ENCODE measurements at regions not wholly inside any gene's neighbourhood (a gene's known extent, or its start where the extent isn't known, plus 50 kb on each side); places are given as distances from the start of the nearest gene placed in this dataset.

DNA sequence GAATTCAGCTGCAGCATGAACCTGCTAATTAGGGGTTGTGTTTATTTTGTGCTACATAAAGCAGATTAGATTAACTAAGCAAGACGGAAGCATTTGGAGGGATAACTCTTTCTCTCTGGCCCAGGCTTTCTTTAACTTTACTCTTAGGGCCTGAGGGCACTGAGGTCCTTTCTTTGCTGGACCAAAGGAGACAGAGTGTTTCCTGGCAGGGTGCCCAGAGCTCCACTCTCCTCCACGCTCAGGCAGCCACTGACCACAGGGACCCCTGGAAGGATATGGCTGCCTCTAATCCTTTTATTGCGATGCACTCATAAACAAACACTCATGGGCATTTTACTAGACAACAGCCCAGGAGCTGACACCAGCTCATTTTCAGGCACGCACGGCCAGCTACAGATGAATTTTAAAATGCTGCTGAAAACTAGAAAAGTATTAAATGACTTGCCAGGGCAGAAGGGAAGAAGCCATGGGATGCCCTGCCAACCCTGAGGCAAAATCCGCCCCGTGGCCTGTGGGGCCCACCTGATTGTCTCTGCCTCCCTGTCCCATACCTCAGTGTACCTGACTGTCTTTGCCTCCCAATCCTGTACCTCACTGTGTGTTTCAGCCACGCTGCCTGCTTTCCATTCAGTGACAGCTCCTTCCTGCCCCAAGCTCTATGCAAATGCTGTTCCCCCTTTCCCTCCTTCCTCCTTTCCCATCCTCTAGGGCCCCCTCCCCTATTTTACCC is 192.6 kb upstream of the NAV2 start:
- Histone ChIP-seq H3K4me1 (no peaks in the 10 kb centered on the region), H3K36me3 (no peaks in the 10 kb centered on the region), H3K9me3 (no peaks in the 10 kb centered on the region), H3K27me3 (no peaks in the 10 kb centered on the region), H3K27ac (no peak overlapping the region), H3K4me3 (no peak overlapping the region)
- intact Hi-C loops (cut with DNase I), result no loop called here
- peak in 2 of 4 donors; percentile 24 to 55 for DNase-seq
- TF ChIP-seq, protein P1, sequence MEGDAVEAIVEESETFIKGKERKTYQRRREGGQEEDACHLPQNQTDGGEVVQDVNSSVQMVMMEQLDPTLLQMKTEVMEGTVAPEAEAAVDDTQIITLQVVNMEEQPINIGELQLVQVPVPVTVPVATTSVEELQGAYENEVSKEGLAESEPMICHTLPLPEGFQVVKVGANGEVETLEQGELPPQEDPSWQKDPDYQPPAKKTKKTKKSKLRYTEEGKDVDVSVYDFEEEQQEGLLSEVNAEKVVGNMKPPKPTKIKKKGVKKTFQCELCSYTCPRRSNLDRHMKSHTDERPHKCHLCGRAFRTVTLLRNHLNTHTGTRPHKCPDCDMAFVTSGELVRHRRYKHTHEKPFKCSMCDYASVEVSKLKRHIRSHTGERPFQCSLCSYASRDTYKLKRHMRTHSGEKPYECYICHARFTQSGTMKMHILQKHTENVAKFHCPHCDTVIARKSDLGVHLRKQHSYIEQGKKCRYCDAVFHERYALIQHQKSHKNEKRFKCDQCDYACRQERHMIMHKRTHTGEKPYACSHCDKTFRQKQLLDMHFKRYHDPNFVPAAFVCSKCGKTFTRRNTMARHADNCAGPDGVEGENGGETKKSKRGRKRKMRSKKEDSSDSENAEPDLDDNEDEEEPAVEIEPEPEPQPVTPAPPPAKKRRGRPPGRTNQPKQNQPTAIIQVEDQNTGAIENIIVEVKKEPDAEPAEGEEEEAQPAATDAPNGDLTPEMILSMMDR (IDR thresholded peaks at IDR 0.05), result no peak
- no peak for ATAC-seq

DNA sequence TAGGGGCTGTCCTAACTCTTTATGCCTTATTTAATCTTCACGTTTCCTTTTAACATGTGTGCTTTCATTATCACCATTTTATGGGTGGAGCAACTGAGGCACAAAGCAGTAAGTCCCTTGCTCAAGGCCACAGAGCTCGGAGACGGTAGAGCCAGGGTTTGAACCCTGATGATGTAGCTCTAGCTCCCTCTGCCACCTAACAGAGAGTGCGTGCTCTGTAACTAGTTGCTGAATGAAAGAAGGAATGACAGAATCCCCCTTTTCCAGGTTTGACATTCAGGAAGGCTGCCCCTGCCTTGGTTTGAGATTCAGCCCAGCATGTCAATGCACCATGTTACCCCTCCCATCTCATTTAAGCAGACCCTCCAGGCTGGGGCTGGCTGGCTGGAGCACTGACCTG is 193.3 kb upstream of the NAV2 start:
- no peaks in the 10 kb centered on the region for H3K27me3 ChIP-seq
- no peak overlapping the region for H3K4me3 ChIP-seq
- no peaks in the 10 kb centered on the region for H3K9me3 ChIP-seq
- TF ChIP-seq, protein P1 (IDR thresholded peaks at IDR 0.05), result no peak
- H3K27ac ChIP-seq, result no peak overlapping the region
- no peaks in the 10 kb centered on the region for H3K4me1 ChIP-seq
- no peaks in the 10 kb centered on the region for H3K36me3 ChIP-seq
- ATAC-seq (no peak), DNase-seq (no peak)
- intact Hi-C loops (cut with DNase I), result no loop called here

DNA sequence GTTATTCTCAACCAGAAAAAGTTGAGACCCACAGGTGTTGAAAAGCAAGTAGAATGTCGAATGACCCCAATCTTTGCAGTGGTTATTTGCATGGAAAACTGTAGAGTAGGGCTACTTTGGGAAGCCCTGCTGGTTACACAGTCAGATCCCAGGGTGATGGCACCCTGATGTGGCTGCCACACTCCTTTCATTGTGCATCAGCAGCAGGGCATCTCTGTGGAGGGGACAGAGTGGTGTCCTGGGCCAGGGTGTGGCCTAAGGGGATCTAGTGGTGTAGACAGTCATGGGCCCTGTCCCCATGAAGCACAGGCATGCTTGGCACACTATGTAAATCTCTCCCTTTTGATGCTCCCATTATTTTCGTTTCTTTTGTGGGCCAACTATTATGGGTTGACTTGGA is 199.4 kb upstream of the NAV2 start:
- H3K4me1 ChIP-seq, result no peaks in the 10 kb centered on the region
- TF ChIP-seq, protein P1 (IDR thresholded peaks at IDR 0.05), result no peak
- DNase-seq, result no peak
- no peak overlapping the region for H3K27ac ChIP-seq
- no peaks in the 10 kb centered on the region for H3K27me3 ChIP-seq
- no peak for ATAC-seq
- no peak overlapping the region for H3K4me3 ChIP-seq
- no peaks in the 10 kb centered on the region for H3K36me3 ChIP-seq
- no peaks in the 10 kb centered on the region for H3K9me3 ChIP-seq
- intact Hi-C loops (cut with DNase I), result no loop called here

DNA sequence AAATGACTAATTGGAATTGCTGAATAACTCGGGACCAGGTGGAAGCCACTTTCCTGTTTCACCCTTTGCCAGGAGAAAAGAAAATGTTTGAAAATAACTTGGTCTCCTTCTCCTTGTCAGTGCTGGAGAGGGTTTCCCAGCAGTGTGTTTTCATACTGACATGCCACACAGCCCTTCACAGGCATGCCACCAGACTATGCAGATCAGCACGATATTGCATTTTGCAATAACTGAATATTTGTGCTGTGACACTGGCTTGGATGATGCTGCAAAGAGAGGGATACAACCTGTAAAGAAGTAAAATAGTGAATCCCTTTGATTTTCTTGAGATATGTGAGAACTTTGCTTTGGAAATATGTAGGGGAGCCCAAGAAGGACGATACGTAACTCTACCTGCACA is 200.0 kb upstream of the NAV2 start:
- no peak for ATAC-seq

DNA sequence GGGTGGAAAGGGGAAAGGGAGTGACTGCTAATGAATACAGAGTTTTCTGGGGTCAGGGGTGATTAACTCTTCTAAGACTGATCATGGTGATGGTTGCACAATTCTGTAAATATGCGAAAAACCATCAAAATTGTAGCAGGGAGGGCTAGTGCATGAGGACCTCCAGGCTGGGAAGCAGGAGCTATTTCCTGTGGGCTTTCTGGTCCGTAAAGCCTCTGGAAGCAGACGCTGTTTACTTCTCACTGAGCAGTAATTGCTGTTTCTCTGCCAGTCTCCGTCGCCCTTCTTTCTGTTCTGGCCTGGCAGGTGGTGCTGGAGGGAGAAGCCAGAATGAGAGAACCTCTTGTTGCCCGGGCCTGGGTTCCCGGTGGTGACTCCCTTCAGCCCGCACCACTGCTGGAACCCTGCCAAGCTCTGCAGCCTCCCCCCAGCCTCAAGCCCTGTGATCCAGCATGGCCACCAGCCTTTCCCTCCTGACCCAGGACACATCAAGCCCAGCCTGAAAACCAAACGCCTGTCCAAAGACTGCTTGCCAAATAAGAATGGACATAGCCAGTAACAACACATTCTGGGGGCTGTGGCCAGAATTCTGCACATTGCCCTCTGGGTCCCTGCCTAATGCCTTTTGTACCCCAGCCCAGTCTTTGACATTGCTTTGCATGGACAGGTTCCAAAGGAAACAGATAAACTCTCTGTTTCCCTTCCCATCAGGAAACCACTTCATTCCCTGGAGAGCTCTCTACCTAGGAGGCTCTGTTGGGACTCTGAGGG is 201.0 kb upstream of the NAV2 start:
- intact Hi-C loops (cut with DNase I), result no loop called here
- H3K27me3 ChIP-seq, result no peaks in the 10 kb centered on the region
- H3K36me3 ChIP-seq, result no peaks in the 10 kb centered on the region
- DNase-seq, result peak in 2 of 4 donors; percentile 42 to 58
- no peaks in the 10 kb centered on the region for H3K4me1 ChIP-seq
- peak; percentile 53 for ATAC-seq
- H3K9me3 ChIP-seq, result no peaks in the 10 kb centered on the region
- TF ChIP-seq, protein P1 (IDR thresholded peaks at IDR 0.05), result no peak
- no peak overlapping the region for H3K4me3 ChIP-seq
- H3K27ac ChIP-seq, result no peak overlapping the region

More for the DNA sequence above, 200.0 kb upstream of the NAV2 start:
- Histone ChIP-seq H3K4me3 (no peak overlapping the region), H3K27me3 (no peaks in the 10 kb centered on the region), H3K36me3 (no peaks in the 10 kb centered on the region), H3K9me3 (no peaks in the 10 kb centered on the region), H3K4me1 (no peaks in the 10 kb centered on the region), H3K27ac (no peak overlapping the region)
- TF ChIP-seq, protein P1 (IDR thresholded peaks at IDR 0.05), result no peak
- DNase-seq, result no peak
- intact Hi-C loops (cut with DNase I), result no loop called here

All from left lung (tissue), 4 donors.